ENCODE measurements at regions not wholly inside any gene's neighbourhood (a gene's known extent, or its start where the extent isn't known, plus 50 kb on each side); places are given as distances from the start of the nearest gene placed in this dataset.

DNA sequence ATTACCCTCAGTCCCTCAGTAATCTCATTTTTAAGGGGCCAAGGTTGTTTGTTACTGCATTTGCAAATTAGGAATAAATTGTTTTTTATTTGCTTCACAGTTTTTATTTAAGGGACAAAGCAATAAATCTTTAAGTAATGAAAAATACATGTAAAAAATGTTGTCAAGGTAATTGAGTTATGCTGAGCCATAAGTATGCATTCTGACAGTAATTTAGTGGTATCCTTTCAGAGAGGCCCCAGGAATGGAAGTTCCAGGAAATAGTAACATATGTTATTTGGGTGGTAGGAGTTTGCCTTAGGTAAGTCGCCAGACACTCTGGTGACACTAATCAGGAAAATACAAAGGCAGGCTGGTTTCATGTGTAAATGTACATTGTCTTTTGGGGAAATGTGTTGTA, 1787.9 kb upstream of the WWC1 start:
- Histone ChIP-seq H3K27me3 (ENCODE audit: control insufficient read depth in 4 of 4, insufficient read depth in 4 of 4, low read length in 3 of 4) (no peaks in the 10 kb centered on the region), H3K4me3 (ENCODE audit: low read depth in 1 of 3, low read length in 3 of 3) (no peak overlapping the region), H3K9me3 (ENCODE audit: control insufficient read depth in 4 of 4, low read length in 3 of 4) (peaks cover 0 to 2% (median 0%) of the 10 kb centered on the region in 4 donors), H3K9ac (ENCODE audit: low read depth in 1 of 2, low read length in 2 of 2) (no peak overlapping the region), H3K36me3 (ENCODE audit: control insufficient read depth in 4 of 4, insufficient read depth in 3 of 4, low read depth in 1 of 4, low read length in 3 of 4) (no peaks in the 10 kb centered on the region), H3K4me1 (ENCODE audit: control insufficient read depth in 4 of 4, insufficient read depth in 4 of 4, low read length in 3 of 4) (peaks cover 0 to 5% (median 0%) of the 10 kb centered on the region in 4 donors), H3K27ac (ENCODE audit: low read depth in 1 of 2, low read length in 2 of 2) (no peak overlapping the region)
- TF ChIP-seq FOXA1 (IDR thresholded peaks at IDR 0.05): no peak
- TF ChIP-seq RAD21 (IDR thresholded peaks at IDR 0.05): no peak
- TF ChIP-seq YY1 (IDR thresholded peaks at IDR 0.05): no peak
- TF ChIP-seq SP1 (IDR thresholded peaks at IDR 0.05): no peak
- TF ChIP-seq JUND (IDR thresholded peaks at IDR 0.05): no peak
- TF ChIP-seq, protein P1, sequence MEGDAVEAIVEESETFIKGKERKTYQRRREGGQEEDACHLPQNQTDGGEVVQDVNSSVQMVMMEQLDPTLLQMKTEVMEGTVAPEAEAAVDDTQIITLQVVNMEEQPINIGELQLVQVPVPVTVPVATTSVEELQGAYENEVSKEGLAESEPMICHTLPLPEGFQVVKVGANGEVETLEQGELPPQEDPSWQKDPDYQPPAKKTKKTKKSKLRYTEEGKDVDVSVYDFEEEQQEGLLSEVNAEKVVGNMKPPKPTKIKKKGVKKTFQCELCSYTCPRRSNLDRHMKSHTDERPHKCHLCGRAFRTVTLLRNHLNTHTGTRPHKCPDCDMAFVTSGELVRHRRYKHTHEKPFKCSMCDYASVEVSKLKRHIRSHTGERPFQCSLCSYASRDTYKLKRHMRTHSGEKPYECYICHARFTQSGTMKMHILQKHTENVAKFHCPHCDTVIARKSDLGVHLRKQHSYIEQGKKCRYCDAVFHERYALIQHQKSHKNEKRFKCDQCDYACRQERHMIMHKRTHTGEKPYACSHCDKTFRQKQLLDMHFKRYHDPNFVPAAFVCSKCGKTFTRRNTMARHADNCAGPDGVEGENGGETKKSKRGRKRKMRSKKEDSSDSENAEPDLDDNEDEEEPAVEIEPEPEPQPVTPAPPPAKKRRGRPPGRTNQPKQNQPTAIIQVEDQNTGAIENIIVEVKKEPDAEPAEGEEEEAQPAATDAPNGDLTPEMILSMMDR (IDR thresholded peaks at IDR 0.05; ENCODE audit: low read depth, low read length, missing input control): no peak
- TF ChIP-seq, protein P2, sequence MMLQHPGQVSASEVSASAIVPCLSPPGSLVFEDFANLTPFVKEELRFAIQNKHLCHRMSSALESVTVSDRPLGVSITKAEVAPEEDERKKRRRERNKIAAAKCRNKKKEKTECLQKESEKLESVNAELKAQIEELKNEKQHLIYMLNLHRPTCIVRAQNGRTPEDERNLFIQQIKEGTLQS (IDR thresholded peaks at IDR 0.05): no peak
- TF ChIP-seq, protein P3, sequence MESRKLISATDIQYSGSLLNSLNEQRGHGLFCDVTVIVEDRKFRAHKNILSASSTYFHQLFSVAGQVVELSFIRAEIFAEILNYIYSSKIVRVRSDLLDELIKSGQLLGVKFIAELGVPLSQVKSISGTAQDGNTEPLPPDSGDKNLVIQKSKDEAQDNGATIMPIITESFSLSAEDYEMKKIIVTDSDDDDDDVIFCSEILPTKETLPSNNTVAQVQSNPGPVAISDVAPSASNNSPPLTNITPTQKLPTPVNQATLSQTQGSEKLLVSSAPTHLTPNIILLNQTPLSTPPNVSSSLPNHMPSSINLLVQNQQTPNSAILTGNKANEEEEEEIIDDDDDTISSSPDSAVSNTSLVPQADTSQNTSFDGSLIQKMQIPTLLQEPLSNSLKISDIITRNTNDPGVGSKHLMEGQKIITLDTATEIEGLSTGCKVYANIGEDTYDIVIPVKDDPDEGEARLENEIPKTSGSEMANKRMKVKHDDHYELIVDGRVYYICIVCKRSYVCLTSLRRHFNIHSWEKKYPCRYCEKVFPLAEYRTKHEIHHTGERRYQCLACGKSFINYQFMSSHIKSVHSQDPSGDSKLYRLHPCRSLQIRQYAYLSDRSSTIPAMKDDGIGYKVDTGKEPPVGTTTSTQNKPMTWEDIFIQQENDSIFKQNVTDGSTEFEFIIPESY (IDR thresholded peaks at IDR 0.05): no peak
- no peak for TF ChIP-seq GABPA (IDR thresholded peaks at IDR 0.05 in 1 of 2, conservative IDR thresholded peaks at IDR 0.05 in 1 of 2)
- TF ChIP-seq RXRA (IDR thresholded peaks at IDR 0.05): no peak
- TF ChIP-seq TAF1 (conservative IDR thresholded peaks at IDR 0.05): no peak
- no peak for TF ChIP-seq EGR1 (IDR thresholded peaks at IDR 0.05; ENCODE audit: low read depth in 2 of 2)
- TF ChIP-seq HNF4A (conservative IDR thresholded peaks at IDR 0.05): no peak
- TF ChIP-seq, protein P4, sequence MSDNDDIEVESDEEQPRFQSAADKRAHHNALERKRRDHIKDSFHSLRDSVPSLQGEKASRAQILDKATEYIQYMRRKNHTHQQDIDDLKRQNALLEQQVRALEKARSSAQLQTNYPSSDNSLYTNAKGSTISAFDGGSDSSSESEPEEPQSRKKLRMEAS (IDR thresholded peaks at IDR 0.05): no peak
- TF ChIP-seq NR2F2 (IDR thresholded peaks at IDR 0.05): no peak
- TF ChIP-seq HNF4G (IDR thresholded peaks at IDR 0.05): no peak
- TF ChIP-seq FOXA2 (IDR thresholded peaks at IDR 0.05): no peak
- TF ChIP-seq, protein P5, sequence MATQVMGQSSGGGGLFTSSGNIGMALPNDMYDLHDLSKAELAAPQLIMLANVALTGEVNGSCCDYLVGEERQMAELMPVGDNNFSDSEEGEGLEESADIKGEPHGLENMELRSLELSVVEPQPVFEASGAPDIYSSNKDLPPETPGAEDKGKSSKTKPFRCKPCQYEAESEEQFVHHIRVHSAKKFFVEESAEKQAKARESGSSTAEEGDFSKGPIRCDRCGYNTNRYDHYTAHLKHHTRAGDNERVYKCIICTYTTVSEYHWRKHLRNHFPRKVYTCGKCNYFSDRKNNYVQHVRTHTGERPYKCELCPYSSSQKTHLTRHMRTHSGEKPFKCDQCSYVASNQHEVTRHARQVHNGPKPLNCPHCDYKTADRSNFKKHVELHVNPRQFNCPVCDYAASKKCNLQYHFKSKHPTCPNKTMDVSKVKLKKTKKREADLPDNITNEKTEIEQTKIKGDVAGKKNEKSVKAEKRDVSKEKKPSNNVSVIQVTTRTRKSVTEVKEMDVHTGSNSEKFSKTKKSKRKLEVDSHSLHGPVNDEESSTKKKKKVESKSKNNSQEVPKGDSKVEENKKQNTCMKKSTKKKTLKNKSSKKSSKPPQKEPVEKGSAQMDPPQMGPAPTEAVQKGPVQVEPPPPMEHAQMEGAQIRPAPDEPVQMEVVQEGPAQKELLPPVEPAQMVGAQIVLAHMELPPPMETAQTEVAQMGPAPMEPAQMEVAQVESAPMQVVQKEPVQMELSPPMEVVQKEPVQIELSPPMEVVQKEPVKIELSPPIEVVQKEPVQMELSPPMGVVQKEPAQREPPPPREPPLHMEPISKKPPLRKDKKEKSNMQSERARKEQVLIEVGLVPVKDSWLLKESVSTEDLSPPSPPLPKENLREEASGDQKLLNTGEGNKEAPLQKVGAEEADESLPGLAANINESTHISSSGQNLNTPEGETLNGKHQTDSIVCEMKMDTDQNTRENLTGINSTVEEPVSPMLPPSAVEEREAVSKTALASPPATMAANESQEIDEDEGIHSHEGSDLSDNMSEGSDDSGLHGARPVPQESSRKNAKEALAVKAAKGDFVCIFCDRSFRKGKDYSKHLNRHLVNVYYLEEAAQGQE (IDR thresholded peaks at IDR 0.05): no peak
- DNase-seq (ENCODE audit: low spot score): no peak
- WGBS: 84% methylated on average over 1 of the region's 1 CpG

Measured in liver (tissue), 8 donors.